Dermis microvascular lymphatic vessel endothelial cell (primary cell): ENCODE measurements at regions not wholly inside any gene's neighbourhood (a gene's known extent, or its start where the extent isn't known, plus 50 kb on each side); places are given as distances from the start of the nearest gene placed in this dataset.
"Not testable (repeated sequence)": the region's sequence is repeated elsewhere in the genome, so short reads cannot be mapped to it uniquely, and the experiment has no call there.

Experiments used
- DNase-seq, 2 donors: peaks; one replicate each; pipeline versions ENCODE4 v3.0.0 to v3.0.0-alpha.2; 2010; ENCODE audit warnings: low read depth in 2 of 2

DNA sequence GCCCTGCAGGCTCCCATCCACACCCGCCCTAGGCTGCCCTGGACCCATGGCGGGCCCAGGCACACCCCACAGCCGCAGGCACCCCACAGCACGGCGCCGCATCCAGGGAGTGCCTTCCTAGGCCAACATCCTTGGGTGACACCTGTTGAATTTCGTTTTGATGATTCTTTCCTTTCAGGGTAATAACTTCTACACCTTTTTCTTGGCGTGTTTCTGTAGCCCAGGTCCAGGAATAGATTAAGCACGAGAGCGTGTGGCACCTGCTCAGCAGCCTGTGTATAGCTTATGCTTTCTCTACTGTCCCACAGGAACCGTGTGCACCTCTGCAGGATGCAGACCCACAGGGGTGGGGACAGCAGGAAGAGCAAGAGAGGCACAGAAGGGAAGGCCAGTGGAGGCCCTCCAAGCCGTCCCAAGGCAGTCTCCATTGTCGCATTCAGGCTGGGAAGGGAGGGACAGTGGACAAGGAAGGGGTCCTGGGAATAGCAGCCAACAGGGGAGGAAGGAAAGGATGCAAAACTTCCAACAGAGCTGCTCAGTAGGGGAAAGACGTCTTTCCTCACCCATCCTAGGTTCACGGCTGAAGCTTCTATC, 118.1 kb upstream of the AFDN start:
- DNase-seq: no peak

DNA sequence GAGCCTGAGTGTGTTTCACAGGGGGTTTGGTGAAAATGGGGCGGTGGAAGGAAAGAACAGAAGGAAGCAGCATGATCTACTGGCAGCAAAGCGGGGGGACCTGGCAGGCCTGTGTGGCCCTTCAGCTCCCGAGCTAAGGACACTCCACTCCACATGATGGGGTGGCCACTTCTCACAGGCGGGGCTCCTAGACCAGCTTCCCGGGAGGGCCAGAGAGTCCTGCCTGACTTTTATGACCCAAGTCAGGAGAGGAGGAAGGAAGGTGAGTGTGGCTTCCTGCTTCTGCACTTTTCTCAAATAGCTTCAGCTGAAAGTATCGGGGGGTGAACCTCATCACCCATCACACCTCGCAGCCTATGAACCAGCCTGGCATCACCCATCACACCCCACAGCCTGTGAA, 117.5 kb upstream of the AFDN start:
- no peak for DNase-seq

DNA sequence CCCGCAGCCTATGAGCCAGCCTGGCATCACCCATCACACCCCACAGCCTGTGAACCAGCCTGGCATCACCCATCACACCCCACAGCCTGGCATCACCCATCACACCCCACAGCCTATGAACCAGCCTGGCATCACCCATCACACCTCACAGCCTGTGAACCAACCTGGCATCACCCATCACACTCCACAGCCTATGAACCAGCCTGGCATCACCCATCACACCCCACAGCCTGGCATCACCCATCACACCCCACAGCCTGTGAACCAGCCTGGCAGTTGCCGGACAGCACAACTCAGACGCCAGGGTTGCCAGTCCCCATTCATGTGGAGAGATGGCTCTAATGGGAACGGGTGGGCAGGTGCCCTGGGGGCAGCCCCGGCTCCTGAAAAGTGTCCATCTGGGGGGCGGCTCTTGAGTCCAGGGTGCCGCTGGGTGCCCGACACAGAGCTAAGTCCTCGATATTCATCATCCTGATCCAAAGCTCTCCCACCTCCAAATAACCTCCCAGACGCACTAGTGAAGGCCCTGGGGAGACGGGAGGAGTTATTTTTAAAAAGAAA, 116.9 kb upstream of the AFDN start:
- DNase-seq: not testable (repeated sequence)

DNA sequence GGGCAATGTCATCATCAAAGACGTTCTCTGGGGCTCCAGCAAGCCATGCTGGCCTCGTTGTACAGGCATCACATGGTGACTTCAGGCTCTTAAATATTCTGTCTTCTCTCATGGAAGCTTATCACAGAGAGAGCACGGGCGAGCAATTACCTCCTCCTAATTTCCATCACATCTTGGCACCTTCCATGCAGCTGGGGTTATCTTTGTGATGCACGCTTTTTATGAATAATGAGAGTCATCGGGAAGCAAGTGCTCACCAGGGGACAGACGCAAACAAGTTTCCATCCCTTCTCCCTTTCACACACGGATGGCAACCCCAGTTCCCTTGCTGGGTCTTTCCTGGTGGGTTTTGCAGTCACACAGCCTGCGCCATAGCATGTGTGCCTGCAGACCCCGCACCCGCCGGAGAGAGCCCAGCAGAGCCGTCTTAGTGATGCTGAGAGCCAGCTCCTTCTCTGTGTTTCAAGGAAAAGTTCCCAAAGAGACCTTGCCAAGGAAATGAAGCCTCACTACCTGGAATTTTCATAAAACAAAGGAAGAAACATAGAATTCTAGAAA, 116.3 kb upstream of the AFDN start:
- DNase-seq: no peak

DNA sequence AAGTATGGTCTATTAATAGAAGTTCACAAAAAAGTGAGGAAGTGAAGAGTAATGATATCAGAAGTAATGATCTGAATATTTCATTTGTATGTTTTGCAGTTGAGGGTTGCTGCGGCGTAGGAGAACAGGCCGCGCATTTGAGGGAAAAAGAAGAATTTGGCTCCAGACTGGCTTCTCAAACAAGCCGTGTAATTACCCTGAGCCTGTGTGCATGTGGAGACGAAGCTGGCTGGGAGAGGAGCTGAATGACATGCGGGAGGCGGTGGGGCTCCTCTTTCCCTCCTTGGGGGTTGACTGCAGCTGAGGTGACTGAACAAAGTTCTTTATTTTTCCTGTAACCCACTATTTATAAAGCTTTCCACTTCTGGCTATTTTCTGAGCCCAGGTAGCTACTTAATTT, 115.5 kb upstream of the AFDN start:
- no peak for DNase-seq

DNA sequence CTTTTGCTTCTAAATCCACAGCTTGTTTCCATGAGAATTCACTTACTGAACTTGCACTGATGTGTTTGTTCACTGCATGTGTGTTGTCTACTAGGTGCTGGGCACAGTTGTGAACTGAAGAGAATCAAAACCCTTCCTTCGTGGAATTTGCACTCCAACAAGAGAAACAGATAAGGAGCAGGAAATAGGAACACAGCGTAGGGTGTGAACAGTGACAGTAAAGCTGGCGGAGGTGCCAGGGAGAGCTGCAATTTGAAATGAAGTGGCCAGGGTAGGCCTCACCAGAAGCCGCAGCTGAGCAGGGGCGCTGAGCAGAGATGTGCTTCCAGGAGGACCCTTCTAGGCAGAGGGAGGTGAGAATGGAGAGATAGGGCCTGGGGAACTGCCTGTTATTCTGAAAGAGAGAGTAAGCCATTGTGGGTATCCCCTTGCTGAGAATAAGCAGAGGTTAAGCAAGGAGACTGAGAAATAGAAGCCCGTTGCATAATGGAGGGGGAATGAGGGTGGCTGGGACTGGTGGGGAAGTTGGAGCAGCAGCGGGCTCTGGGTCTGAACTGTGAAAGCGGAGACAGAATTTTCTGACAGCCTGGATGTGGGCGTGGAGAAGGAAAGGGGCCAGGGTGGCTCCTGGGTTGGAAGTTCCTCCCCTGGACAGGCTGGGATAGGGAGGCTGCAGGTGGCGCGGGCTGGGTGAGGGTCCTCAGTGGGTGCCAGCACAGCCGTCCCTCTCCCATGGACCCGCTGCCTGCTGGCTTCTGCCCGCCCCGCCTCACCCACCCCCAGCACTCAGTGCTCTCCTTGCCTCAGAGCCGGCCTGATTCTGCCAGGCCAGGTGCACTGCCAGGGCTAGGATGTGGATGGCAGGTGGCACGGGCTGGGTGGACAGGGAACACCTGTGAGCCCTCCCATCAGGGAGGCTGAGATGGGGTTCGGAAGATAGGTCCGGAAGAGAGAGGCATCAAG, 114.7 kb upstream of the AFDN start:
- DNase-seq: no peak

DNA sequence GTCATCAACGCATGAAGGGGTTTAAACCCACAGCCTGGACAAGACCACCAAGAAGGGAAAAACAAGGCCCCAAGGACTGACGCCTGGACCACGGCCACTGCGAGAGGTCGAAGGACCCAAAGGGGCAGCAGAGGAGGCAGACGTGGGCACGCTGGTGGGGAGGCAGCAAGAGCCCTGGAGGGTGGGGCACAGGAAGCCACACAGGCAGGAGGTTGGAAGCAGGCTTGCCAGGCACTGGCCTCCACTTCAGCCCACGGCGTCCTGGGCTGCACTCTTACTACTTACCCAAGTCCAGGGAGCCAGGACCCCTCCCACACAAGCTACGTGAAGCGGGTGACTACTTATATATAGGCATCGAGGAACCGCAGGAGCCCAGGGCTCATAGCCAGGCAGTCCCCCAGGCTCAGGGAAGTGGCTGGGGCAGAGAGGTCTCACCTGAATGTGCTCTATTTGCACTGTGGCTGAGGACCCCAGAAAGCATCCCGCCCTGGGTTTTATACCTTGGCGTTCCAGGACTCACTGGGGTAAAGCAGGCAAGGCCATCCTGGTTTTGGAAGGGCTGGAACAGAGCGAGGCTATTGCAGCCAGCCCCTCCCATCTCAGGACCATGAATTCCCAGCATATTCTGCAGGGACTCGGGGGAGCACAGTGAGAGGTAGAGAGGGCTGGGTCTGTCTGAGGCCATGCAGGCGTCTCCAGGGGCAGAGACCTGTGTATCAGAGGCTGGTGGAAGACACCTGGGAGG, 113.8 kb upstream of the AFDN start:
- DNase-seq: no peak

DNA sequence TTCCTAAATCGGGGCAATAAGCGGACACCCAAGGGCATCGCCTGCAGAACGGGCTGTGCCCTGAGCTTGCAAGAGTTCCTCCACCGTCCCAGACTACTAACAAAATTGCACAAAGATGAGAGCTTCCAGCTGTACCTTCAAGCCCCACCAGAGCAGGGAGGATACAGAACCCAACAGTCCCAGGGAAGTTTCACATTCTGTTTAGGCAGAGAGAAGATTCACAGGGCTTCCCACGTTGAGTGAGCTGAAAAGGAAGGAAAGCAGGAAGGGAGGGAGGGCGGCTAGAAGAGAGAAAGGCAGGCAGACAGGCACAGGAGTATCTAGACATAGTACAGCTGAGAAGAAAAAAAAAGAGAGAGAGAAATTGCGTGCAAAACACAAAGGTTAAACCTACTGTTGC, 112.6 kb upstream of the AFDN start:
- no peak for DNase-seq

DNA sequence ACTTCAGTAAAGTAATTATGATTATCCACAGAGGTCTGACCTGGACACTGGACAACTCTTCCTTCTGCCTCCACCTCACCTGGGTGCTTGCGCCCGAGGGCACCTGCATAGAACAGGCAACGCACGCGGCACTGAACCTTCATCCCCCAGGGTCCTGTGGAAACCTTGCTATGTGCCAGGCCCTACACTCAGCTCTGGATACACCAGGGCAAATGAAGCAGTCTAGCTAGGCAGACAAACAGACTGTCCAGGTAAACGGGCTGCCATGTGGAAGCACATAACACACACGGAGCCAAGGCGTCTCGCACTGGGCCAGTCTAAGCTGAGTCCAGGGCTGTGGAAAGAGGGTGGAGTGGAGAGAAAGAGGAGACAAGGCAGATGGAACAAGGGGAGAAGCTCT, 109.3 kb upstream of the AFDN start:
- no peak for DNase-seq

DNA sequence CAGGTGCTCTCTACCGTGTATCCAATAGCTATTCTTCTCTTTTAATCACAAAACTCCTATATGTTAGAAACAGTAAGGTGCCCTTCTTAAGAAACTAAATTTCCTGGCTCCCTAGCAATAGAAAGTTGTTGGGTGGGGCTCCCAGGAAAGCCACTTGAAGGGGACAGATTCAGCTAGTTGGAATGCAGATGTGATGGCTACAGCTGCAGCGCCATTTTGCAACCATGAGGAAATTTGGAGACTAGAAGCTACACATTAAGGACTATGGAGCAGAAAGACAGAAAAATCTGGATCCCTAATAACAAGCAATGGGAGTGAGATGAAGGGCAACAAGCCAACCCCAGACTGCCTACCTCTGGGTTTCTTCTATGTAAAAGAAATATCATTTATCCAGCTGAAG, 108.8 kb upstream of the AFDN start:
- DNase-seq: no peak

DNA sequence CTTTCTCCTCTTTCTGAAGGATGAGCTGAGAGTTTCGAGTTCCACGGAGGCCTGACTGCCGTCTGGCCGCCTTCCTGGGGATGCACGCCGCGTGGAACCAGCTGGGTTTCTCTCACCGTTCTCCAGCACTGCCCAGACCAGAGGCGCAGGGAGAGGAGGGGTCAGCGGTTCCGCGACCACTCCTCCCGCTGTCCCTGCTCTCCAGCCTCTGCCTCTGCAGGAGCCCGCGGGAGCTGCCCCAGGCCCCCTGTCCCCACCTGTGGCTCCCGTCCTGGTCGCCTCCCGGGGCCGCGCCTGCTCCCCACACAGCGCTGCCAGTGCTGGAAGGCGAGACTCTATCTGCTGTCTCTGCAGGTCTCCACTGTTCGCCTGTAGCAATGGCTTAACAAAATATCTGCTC, 106.8 kb upstream of the AFDN start:
- no peak for DNase-seq

DNA sequence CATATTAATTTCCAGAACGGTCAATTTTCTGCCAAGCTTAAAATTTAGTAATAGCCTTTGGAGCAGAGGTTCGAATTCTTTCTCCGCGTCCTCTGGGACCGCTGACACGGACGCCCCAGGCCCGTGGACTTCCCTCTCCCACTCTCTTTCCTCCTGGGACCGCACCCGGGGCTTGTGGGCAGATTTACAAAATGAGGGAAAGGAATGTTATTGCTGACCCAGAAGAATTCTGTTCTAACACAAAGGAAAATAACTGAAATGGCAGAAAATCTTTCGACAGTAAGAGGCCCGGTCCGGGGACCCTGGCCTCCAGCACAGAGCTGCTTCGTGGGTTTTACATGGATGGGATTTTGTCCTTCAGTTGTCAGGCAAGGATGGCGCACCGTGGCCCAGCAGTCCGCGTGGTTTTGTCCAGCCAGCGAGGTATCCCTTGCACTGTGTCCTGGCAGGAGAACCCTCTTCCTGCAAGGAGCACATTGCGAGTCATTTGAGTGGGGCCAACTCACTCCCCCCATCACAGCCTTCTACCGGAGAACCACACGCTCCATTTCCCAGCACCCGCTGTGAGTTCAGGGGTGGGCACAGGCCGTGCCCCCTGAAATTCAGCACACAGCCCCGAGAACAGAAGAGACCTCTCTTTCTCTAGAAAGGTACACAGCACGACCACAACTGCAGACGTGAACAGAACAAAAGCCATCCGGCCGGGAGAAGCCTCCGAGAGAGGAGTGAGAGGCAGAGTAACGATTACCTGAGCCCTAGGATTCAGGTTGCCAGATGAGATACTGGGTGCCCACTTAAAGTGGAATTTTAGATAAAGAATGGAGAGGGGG, 106.0 kb upstream of the AFDN start:
- DNase-seq: no peak

DNA sequence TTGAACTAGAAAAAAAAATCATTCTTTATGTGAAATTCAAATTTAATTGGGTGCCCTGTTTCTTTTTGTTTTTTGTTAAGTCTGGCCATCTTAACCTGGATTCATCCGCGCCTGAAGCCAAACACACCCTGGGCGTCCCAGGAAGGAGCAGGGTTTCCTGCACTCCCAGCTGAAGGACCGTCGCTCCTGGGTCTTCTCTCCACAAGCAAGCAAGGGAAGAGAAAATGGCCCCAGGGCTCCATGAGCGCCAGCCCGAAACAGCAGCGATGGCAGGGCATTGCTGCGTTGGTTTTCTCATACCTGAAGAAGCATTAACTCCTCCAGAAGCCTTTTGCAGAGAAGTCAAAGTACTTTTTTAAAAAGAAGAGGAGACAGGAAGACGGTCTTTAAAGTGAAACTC, 105.4 kb upstream of the AFDN start:
- no peak for DNase-seq

DNA sequence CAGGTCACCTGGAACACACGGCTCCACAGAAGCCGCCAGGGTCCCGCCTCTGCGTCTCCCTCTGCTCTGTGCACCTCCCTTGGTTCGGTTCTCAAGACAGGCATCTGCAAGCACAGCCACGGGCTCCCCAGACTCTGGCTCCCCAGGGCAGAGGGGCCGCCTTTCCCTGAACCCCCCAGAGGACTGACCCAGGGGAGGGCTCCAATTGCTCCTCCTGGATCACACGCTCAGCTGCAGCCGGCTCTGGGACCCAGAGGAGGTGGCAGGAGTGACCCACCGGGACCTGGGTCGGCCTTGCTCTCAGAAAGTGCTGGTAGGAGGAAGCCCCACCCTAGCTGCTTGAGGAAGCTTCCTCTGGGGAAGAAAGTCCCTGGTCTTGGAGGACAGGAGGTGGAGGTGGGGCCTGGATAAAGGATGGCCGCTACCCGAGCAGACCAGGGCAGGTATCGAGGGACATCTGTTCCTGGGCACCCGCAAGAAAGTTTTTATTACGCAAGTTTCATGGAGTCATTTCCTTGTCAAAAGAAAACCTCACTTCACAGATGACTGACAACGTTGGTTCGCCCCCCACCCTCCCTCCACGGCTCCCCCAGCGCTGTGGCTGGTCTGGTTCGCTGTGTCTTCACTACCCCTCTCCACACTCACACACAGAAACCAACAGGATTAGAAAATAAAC, 103.9 kb upstream of the AFDN start:
- no peak for DNase-seq

DNA sequence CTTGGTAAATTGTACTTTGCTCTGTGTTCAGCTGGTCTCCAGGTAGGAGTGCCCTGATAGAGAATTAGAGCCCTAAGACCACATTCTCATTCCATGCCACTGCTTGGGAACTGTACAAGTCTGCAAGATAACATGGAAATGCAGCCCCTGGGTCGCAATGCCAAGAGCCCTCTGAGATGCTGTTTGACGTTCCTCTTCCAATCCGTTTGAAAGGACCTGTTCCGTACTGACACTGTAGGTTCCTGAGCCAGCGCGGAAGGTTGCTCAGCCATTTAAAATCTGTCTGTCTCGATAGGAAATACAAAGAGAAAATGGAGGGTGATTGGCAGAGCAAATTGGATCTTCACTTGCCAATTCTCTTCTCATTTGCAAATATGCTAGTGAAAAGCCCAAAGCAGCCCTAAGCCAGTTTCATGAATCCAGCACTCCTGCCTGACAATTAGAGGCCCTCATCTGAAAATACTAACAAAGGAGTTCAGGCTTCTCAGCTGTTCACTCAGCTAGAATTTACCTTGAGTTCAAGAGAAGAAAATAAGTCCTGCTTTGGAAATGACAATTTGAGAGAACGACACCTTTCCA, 100.6 kb upstream of the AFDN start:
- no peak for DNase-seq

DNA sequence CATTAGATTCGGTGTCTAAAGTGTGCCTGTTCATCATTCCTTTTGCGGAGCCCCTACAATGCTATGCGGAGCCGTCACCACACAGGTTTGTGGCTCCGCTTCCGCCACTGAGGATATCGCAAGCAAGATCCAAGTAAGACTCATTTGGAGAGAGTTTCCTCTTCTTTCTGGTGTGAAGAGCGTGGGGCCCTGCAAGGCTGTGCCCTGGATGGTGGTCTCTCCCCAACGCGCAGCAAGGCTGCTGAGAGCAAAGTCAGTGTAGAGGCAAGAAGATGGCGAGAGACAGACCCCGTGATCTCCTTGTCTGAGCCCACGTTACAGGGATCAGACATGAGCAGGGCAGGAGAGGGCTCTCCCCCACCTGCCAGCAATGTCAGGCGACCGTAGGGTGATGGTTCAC, 96.3 kb upstream of the AFDN start:
- no peak for DNase-seq

DNA sequence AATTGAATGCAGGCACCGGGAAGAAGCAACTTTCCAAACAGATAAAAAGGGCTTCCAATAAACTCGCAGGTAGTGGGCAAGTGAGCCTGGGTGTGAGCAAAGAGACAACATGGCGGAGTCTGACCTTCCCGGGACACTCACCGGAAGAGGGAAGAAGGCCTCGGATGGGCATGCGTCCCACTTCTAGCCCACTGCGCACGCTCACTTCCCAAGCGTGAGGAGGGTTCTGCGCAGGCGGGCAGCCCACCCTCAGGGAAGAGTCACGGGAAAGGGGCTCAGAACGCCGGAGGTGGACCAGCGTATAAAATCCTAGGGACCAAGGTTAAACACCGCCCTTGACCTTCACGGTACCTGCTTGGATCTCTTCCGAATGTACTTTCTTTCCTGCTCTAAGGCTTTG, 95.5 kb upstream of the AFDN start:
- no peak for DNase-seq

DNA sequence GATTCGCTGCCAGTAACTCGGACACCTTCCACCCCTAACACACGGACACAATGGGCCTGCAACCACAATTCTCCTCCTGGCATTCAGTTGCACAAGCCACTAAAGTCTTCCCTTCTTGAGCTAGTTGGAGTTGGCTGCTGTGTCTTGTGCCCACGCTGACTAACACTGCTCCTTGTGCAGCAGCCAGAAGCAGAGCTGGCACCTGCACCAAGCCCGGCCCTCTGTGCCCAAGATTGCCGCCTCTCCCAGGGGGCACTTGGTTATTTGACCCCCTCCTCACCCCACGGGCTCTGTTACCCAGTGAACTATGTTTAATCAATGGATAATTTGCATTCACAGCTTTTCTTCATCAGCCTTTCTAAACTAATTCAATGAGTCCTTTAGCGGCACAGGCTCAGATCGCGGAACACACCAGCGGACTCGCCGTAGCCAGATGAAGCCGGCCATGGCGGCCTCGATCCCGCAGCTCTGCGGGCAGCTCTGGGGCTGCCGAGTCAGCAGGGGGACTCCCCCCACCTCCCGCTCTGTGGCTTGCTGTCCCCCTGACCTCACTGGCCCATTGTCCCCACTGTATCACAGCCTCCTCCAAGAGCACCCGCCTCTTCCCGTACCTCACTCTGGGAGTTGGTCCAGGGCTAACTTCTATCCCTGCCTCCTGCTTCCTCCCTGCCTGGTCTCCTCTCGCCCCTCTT, 94.8 kb upstream of the AFDN start:
- DNase-seq: no peak
